Amygdala (tissue), 56 donors: ENCODE measurements at regions not wholly inside any gene's neighbourhood (a gene's known extent, or its start where the extent isn't known, plus 50 kb on each side); places are given as distances from the start of the nearest gene placed in this dataset.
"Not testable (repeated sequence)": the region's sequence is repeated elsewhere in the genome, so short reads cannot be mapped to it uniquely, and the experiment has no call there.

Experiments
- DNase-seq, 56 donors: peaks; one replicate each; lab custom pipeline; 2025; lab: John Stamatoyannopoulos, UW

DNA sequence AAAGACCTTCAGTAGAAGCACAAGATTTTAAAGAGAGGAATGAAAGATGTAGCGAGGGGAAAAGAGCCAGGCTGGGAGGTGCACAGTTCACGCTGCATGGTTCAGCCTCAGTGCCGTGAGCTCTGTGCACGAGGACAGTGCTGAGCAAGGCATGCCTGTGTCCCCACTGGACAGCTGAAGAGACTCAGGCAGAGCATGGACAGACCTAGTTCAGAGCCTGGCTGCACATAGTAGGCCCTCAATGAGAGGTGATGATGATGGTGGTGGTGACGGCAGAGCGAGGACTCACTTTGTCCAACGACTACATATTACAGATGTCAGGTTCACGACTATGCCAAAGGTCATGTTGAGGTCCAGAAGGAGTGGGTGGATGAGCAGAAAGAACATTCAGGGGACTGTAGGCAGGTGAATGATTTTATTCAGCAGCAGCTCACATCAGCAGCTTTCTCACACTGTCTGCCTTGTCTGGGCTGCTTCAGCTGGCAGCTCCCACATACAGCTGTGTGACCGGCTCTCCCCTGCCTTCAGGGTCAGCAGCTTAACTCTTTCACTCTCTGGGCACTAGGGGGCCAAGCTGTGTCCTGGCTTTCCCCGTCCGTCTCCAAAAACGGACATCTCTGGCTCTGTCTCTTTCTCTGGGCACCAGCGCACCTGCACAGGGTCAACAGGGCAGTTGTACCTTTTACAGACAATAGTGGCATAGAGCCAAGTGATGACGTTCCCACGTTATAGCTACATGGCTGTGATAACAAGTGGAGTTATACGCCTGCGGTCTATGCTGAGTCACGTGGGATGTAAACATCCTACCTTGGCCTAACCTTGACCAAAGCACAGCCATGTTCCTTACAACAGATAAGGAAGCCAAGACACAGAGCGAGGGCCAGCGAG is 83.4 kb upstream of the KCNK12 start:
- DNase-seq = peak in 32 of 56 donors; percentile 1 to 70 (median 34)

DNA sequence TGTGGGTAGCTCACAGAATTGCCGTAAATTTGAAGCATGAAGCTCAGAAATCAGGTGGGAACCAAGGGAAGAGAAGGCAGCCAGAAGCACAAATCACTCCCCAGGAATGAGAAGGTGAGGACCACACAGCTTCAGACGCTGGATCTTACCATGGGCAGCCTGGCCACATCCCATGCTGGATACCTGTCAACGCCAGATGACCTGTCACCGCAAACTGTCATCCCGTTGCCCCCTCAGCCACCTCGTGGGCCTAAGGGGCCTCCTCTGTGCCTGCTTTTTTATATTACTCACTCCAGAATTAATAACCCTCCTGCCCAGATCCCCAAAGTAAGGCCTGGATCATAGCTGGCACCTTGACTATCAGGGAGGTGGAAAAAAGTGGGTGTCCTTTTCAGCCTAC is 82.3 kb upstream of the KCNK12 start:
- DNase-seq = no peak

DNA sequence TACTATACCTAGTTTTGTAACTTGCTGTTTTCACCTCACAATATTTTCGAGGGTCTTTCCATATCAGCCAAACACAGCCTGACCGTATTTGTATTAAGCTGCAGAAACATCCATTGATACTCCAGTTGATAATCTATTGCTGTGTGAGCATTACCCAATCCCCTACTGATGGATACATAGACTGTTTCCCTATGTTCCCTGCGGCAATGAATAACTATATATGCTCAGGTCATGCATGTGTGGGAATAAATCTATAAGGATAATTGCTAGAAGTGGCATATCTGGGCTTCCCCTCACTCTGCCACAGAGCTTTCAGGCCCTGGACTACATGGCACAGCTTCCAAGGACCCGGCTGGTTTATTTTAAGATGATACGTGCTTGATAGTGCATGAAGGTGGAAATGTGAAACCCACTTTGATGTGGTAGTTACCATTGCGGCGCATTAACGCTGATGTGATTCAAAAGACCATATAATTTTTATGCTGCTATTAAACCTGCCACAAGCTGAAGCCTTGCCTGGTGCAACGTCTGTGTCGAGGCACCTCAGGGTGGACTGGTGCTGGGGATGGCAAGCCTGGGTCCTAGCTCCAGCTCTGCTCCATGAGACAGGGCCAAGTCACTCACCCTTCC is 81.4 kb upstream of the KCNK12 start:
- DNase-seq = no peak

DNA sequence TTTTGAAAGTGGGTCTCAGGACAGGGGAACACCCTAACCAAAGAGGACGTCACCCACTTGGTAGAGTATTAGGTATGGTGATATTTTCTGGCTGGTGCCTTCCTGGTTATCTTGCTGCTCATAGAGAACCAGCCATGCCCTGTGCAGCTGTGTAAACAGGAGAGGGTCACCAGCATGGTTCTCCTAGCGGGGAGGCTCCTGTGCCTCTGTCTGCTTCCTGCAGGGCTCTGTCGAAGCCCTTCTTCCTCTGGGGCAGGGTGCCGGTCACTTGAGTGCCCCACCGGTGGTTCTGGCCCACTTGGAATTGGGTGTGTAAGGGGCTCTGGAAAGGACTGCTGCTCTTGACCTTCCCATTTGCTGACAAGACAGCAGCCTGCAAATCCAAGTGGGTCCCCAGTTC is 80.5 kb upstream of the KCNK12 start:
- no peak for DNase-seq

DNA sequence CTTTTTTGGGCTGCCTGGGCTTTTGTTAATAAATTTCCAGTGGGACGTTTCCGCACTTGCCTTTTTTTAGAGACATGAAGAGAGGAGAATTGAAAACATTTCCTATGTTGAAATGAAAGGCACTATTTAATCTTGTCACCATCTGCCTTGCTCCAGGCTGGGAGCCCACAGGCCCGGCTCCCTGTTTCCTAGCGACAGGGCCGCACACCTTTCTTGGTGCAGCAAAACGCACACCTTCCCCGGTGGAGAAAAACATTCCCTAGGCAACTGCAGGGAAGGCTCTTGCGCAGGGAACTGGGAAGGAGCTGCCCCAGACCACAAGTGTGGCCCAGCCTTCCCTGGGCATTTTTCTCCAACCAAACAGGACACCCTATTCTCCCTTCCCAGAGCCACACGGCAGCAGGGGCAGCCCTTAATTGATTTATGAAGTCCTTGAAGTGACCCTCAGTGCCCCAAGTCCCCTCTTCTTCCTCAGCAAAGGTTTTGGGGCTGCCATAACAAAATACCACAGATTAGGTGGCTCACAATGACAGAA is 79.3 kb upstream of the KCNK12 start:
- DNase-seq = peak in 1 of 56 donors; percentile 2

DNA sequence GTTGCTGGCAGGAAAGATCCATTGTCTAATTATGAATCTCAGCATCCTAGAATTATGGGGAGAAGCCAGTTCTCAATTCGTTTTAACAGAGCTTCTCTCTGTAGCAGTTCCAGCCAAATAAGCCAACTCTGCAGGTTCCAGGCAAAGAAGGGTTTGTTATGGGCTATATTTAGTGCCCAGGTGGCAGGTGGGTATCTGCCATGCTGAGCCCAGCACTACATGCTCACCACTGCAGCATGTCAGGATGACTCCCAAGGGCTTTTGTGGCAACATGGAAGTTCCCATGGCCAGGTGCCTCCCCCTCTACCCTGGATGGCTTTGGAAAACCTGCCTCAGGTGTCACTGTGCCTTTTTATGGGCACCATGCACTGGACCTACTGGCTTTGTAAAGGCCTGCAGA is 74.5 kb upstream of the KCNK12 start:
- DNase-seq = no peak

DNA sequence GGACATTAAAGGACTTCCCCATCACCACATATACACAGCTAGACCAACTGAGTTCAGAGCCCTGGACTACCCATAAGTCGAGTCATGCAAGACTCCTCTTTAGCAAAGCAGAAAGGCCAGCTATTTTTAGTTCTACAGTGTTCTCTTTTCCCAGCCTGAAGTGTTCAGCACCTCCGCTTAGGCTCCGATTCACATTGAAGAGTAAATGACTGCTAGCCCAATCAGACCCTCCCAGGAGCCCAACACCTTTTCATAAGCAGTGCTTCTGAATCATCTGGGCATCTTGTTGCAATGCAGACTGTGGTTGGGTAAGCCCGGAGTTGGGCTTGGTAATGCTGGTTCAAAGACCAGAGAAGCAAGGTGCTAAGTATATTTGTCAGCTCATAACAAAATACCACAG is 73.6 kb upstream of the KCNK12 start:
- no peak for DNase-seq

DNA sequence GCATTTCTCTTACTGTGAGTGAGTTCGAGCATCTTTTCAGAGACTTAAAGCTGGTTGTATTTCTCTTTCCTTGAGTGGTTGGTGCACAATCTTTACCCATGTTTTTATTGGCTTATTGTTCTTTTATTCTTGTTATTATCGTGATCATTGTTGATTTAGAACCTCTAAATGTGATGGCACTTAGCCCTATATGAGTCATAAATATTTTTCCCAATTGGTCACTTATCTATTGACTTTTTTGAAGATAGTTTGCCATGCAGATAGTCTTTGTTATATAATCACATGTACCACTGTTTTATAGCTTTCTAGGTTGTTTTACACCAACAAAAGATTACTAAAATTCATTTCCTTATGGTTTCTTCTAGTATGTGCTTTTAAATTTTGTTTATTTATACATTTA is 70.6 kb upstream of the KCNK12 start:
- no peak for DNase-seq

DNA sequence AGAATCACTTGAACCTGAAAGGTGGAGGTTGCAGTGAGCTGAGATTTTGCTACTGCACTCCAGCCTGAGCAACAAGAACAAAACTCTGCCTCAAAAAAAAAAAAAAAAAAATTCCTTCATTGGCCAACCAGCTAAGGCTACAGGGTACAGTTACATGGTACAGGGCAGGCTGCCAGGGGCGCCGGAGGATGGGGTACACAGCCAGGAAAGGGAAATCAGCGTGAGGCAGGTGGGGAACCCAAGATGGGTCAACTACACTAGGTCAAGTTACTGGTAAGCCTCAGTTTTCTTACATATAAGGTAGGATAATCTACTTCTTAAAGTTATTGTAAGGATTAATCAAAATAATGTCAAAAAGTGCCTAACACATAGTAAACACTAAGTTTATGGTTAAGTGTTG is 69.6 kb upstream of the KCNK12 start:
- no peak for DNase-seq

DNA sequence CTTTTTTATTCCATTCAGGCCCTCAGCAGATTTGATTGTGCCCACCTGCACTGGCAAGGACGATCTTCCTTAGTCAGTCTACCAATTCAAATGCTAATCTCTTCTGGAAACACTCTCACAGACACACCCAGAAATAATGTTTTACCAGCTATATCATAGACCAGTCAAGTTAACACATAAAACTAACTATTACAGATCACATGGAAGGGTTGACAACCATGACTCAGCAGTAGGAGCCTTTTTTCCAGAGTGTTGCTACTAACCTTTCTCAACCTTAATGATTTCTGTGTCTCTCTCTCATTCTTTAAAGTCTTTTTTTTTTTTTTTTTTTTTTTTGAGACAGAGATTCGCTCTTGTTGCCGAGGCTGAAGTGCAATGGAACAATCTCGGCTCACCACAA is 68.7 kb upstream of the KCNK12 start:
- no peak for DNase-seq

DNA sequence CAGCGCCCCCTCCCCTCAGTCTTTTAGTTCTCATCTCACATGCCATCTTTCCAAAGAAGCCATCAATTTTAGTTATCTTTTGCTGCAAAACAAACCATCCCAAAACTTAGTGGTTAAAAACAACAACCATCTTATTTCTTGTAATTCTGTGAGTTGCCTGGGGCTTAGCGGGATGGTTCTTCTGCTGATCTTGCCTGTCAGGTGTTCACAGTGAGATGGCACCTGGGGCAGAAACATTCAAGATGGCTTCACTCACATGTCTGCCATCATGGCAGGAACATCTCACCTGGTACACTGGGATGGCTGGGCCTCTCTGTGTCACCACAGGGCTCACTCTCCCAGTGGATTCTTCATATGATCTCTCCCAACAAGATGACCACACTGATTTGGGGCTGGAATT is 67.6 kb upstream of the KCNK12 start:
- DNase-seq = no peak

DNA sequence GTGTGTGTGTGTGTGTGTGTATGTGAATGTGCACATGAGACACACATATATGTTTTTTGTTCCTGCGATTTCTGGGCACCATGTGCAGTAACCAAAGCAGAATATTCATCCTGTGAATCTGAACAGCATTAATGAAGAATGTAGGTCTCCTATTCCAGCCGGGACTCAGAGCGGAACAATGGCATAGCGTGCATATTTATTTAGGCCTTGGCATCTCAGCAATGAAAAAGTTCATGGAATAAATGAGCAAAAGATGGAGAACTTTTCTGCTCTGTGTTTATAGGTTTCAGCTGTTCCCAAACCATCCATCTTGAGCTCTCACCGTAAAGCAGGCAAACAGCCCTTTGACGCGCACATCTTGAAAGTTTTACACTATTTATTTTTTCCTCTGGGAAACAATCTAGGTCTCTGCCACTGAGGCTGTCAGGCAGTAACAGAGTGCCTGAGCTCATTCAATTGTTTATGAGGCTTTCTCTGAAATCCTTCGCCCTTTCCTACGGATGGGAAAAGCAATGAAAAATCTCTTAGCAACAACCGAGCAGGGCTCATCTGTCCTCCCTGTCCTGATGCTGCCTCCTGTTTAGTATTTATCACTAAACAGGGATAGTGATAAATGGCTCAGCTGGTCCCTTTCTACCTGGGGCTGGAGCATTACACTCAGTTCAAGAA is 65.9 kb upstream of the KCNK12 start:
- no peak for DNase-seq

DNA sequence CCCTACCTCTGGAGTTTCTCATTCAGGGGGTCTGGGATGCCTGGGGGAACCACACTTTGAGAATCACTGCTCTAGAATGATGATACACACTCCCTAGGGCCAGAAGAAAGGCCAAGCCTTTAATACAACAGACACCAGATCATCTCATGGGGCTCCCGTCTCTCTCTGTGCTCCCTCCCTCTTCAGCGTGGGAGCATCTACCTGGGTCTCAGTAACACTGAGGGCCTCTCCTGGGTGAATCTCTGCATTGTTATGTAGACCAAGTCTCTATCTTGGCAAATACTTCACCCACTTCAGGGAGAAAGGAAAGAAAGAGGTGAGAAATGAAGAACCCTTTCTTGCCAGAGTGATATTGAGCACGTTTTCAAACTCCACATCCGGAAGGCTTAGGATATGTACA is 65.4 kb upstream of the KCNK12 start:
- DNase-seq = no peak

DNA sequence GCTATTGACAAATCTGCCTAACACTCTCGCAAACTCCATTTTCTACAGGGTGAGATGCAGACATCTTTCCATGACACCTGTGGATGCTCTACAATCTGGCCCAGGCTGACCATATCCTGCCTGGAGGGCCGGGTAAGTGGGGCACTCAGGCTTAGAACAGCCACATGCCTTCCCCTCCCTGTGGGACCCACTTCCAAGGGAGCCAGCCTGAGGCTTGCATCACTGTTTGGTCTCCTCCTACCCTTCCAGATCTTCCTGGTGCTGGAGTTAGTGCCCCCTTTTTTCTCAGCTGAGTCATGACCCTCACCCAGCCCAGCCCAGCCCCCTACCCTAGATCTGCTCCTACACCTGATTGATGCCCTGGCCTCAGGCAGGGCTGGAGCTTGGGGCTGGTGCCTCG is 62.0 kb upstream of the KCNK12 start:
- DNase-seq = no peak

DNA sequence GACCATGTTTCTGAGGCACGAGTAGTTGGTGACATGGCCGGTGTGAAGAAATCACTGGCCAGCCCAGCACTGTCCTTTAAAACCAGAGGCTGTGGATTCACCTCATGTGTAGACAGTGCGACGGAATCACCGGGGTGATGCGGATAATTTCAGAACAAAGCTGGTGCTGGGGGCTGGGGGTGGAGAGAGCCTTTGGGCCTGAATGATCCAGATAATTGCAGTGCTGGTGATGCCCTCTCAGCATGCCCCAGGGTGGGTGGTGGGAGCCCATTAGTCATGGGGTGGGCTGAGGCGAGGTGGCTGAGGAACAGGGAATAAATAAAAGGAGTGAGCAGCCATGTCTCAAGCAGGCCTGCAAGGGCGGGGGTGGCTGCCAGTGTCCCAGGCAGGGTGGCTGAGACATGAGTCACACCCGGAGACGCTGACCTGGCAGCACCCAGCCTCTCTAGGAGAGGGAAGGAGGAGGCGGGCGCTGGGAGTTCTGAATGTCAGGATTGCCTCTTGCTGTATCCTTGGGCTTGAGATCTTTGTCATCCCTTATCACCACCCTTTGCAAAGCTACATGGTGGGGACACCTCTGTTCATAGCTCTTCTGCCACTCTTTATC is 61.1 kb upstream of the KCNK12 start:
- peak in 4 of 56 donors; percentile 6 to 38 (median 12) for DNase-seq

DNA sequence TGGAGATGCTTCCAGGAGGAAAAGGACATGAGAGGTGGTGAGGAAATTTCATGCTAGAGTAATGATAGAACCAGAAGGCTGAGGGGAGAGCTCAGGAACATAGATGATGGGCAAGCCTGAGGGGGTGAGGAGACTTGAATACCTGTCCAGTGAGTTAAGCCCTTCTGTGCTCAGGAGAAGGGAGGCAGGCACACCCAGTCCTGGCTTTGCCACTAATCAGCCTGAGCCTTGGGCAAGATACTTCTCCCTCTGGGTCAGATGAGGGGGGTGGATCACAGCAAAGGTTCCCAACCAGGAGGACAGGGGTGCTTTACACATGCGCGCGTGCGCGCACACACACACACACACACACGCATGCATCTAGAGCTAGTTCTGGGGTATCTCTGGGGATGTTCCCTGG is 60.5 kb upstream of the KCNK12 start:
- no peak for DNase-seq

DNA sequence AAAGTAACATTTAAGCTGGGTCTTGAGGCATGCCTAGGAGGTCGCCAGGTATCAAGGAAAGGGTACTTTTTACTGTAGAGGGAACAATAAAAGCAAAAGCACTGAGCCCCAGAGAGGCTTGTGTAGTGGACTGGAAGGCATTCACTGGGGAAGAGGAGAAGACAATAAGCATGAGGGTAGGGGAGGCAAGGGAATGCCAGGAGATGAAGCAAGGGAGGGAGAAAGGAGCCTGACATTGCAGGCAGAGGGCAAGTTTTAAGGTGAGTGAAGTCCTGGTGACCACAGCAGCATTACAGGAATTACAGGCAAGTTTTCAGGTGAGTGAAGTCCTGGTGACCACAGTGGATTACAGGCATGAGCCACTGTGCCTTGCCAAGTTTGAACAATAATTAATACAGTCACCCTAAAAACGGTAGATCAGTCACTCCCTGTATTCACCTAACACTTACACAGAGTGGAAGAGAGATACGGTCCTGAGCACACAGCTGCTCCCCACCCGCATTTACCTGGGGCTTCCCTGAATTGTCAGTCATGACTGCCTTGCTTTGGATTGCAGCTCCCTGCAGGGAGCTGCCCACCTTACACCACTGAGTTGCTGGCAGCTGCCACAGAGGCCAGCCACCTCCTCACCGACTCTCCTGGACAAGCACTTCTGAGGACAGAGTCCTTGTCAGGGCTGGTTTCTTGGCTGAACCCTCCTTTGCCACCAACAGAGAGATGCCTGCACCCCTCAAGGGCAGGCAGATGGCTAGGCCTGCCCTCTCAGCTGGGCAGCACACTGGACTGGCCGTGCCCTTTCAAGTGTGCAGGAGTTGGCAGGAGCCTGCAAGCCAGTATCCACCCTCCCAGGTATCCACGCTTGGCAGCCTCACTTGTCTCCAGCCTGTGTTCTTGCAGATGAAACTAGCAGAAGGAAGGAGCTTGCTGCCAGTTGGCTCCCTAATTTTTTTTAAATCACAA is 59.0 kb upstream of the KCNK12 start:
- DNase-seq = no peak

DNA sequence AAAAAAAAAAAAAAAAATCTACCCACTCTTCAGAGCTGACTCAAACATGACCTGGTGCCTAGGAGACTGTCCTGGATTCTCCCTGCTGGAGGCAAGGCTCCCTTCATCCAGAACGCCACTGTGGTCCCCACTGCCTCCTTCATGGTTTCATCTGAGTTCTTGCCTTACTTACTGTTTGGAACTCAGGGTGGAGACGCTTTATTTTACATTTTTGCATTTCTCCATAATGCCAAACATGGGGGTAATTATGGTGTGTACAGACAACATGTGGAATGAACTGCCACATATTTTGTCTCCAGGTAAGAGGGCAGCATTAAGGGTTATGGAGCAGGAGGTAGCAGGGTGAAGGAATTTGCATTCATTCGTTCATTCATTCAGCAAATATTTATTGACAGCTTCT is 58.1 kb upstream of the KCNK12 start:
- DNase-seq = no peak

DNA sequence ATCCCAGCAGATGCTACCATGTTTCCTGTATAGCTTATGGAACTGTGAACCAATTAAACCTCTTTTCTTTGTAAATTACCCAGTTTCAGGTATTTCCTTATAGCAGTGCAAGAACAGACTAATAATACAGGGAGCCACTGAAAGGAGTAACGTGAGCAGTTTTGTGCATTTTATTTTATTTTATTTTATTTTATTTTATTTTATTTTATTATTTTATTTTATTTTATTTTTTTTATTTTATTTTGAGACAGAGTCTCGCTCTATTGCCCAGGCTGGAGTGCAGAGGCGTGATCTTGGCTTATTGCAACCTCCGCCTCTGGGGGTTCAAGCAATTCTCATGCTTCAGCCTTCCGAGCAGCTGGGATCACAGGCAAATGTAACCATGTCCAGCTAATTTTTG is 55.9 kb upstream of the KCNK12 start:
- DNase-seq = no peak

DNA sequence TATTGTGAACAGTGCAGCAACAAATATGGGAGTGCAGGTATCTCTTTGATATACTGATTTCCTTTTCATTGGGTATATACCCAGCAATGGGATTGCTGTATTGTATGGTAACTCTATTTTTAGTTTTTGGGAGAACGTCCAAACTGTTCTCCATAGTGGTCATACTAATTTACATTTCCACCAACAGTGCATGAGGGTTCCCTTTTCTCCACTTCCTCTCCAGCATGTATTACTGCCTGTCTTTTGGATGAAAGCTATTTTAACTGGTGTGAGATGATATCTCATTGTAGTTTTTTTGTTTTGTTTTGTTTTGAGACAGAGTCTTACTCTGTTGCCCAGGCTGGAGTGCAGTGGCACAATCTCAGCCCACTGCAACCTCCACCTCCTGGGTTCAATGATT is 52.4 kb upstream of the KCNK12 start:
- not testable (repeated sequence) for DNase-seq
